Astrocyte (in vitro differentiated cells and primary cell): ENCODE measurements at regions not wholly inside any gene's neighbourhood (a gene's known extent, or its start where the extent isn't known, plus 50 kb on each side); places are given as distances from the start of the nearest gene placed in this dataset.

Experiments
- DNase-seq: peaks from one replicate; pipeline ENCODE4 v3.0.0-alpha.2; 2010; ENCODE audit warnings: low read depth
- FAIRE-seq: peaks from 2 replicates; lab custom pipeline; 2011; peaks lifted over from hg19 to GRCh38; lab: Jason Lieb, UNC
- H2AFZ ChIP-seq: 2 replicates; pipeline ENCODE4 v1.6.0; 2012; ENCODE audit warnings: low read depth, low read length, inconsistent platforms
- H3K27ac ChIP-seq: 2 replicates; pipeline ENCODE4 v1.5.1; 2011; ENCODE audit warnings: low read depth, low read length, inconsistent platforms
- H3K27me3 ChIP-seq: 2 replicates; pipeline ENCODE4 v1.6.0; 2011; ENCODE audit warnings: low read length, inconsistent platforms; ENCODE audit not compliant: insufficient read depth
- H3K36me3 ChIP-seq: 2 replicates; pipeline ENCODE4 v1.5.1; 2011; ENCODE audit warnings: low read length, inconsistent platforms; ENCODE audit not compliant: insufficient read depth
- H3K4me1 ChIP-seq: 2 replicates; pipeline ENCODE4 v1.5.1; 2011; ENCODE audit warnings: low read length, inconsistent platforms; ENCODE audit not compliant: insufficient read depth
- H3K4me2 ChIP-seq: 2 replicates; pipeline ENCODE4 v1.6.0; 2012; ENCODE audit warnings: low read length, inconsistent platforms
- H3K4me3 ChIP-seq: 2 replicates; pipeline ENCODE4 v1.5.1; 2011; ENCODE audit warnings: low read depth, mild to moderate bottlenecking, low read length, inconsistent platforms; ENCODE audit not compliant: insufficient read depth
- H3K79me2 ChIP-seq: 2 replicates; pipeline ENCODE4 v1.6.0; 2012; ENCODE audit warnings: mild to moderate bottlenecking, low read length, inconsistent platforms; ENCODE audit not compliant: insufficient read depth
- H3K9ac ChIP-seq: 2 replicates; pipeline ENCODE4 v1.6.0; 2012; ENCODE audit warnings: mild to moderate bottlenecking, low read length, inconsistent platforms
- H3K9me3 ChIP-seq: 2 replicates; pipeline ENCODE4 v1.5.1; 2012; ENCODE audit warnings: low read depth, mild to moderate bottlenecking, low read length, inconsistent platforms; ENCODE audit not compliant: insufficient read depth
- H4K20me1 ChIP-seq: 2 replicates; pipeline ENCODE4 v1.6.0; 2012; ENCODE audit warnings: low read length, inconsistent platforms; ENCODE audit not compliant: insufficient read depth
- H3K27ac Mint-ChIP-seq: one replicate; pipeline ENCODE4 v1.8.0; 2021; ENCODE audit warnings: mild to moderate bottlenecking, mixed read lengths; ENCODE audit not compliant: unreplicated experiment
- H3K27me3 Mint-ChIP-seq: one replicate; pipeline ENCODE4 v1.8.0; 2021; ENCODE audit warnings: low read depth, mixed read lengths; ENCODE audit not compliant: unreplicated experiment
- H3K36me3 Mint-ChIP-seq: one replicate; pipeline ENCODE4 v1.8.0; 2021; ENCODE audit warnings: low read depth, mixed read lengths; ENCODE audit not compliant: unreplicated experiment
- H3K4me1 Mint-ChIP-seq: one replicate; pipeline ENCODE4 v1.8.0; 2021; ENCODE audit warnings: low read depth, mixed read lengths; ENCODE audit not compliant: unreplicated experiment
- H3K4me3 Mint-ChIP-seq: one replicate; pipeline ENCODE4 v1.8.0; 2021; ENCODE audit warnings: mild to moderate bottlenecking, moderate library complexity, mixed read lengths; ENCODE audit not compliant: unreplicated experiment
- H3K9me3 Mint-ChIP-seq: one replicate; pipeline ENCODE4 v1.8.0; 2021; ENCODE audit warnings: mild to moderate bottlenecking, mixed read lengths; ENCODE audit not compliant: unreplicated experiment
- EZH2 ChIP-seq: IDR thresholded peaks from 2 replicates; pipeline ENCODE4 v1.6.1; 2012; ENCODE audit warnings: mild to moderate bottlenecking, low read length, inconsistent platforms; ENCODE audit not compliant: insufficient read depth
- TF ChIP-seq, protein P1 (sequence below): IDR thresholded peaks from 2 replicates; pipeline ENCODE4 v1.5.1; 2011; ENCODE audit warnings: low read depth, mild to moderate bottlenecking, inconsistent platforms, low read length, moderate library complexity; ENCODE audit not compliant: insufficient read depth

DNA sequence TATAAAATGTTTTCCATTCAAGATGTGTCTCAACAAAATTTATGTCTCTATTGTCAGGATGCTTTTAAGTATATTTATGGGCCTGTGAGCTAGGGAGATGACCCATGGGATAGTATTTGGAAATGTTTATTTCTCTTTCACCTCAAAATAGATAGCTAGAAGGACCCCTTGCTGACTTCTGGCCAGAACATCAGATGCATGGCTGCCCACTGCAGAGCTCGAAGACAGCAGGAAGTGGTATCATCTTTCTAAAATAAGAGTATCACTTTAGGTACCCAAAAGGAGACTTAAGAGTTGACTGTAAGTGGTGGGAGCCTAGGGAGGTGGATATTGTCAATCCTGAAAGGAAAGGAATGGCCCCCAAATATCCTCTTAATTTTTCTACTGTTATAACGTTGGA is 264.4 kb downstream of the NEBL start:
- Histone ChIP-seq H3K79me2 (no peaks in the 10 kb centered on the region), H3K4me3 (no peak overlapping the region), H3K36me3 (no peaks in the 10 kb centered on the region), H3K27me3 (no peaks in the 10 kb centered on the region), H2AFZ (no peak overlapping the region), H3K9me3 (no peaks in the 10 kb centered on the region), H4K20me1 (no peaks in the 10 kb centered on the region), H3K9ac (no peak overlapping the region), H3K27ac (no peak overlapping the region), H3K4me1 (no peaks in the 10 kb centered on the region), H3K4me2 (no peak overlapping the region)
- DNase-seq (no peak), FAIRE-seq (no peak)
- Mint-ChIP-seq H3K9me3 (no peaks in the 10 kb centered on the region), H3K27me3 (no peaks in the 10 kb centered on the region), H3K4me1 (peaks cover 8% of the 10 kb centered on the region), H3K27ac (no peak overlapping the region), H3K4me3 (no peak overlapping the region), H3K36me3 (no peaks in the 10 kb centered on the region)
- TF ChIP-seq EZH2 = no peak
- TF ChIP-seq, protein P1, sequence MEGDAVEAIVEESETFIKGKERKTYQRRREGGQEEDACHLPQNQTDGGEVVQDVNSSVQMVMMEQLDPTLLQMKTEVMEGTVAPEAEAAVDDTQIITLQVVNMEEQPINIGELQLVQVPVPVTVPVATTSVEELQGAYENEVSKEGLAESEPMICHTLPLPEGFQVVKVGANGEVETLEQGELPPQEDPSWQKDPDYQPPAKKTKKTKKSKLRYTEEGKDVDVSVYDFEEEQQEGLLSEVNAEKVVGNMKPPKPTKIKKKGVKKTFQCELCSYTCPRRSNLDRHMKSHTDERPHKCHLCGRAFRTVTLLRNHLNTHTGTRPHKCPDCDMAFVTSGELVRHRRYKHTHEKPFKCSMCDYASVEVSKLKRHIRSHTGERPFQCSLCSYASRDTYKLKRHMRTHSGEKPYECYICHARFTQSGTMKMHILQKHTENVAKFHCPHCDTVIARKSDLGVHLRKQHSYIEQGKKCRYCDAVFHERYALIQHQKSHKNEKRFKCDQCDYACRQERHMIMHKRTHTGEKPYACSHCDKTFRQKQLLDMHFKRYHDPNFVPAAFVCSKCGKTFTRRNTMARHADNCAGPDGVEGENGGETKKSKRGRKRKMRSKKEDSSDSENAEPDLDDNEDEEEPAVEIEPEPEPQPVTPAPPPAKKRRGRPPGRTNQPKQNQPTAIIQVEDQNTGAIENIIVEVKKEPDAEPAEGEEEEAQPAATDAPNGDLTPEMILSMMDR = no peak

DNA sequence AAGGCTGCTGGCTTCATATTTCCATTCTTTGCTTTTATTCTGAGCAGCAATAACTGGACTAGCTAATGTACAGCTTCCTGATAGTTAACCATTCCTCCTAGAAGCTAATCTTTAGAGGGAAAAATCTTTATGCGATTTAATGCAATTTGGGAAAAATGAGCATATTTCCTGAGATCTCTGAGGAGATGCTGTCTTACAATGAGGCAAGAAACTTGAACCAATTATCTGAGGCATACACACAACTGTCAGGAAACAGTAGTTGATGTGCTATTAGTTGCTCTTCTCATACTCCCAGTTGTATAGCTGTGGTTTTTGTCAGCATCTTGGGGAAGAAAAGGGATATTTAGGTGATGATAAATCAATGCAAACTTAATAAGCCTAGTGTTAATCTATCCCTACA is 265.9 kb downstream of the NEBL start:
- Histone ChIP-seq H4K20me1 (no peaks in the 10 kb centered on the region), H3K9me3 (no peaks in the 10 kb centered on the region), H3K4me2 (no peak overlapping the region), H2AFZ (no peak overlapping the region), H3K4me1 (no peaks in the 10 kb centered on the region), H3K27me3 (no peaks in the 10 kb centered on the region), H3K4me3 (no peak overlapping the region), H3K27ac (no peak overlapping the region), H3K36me3 (no peaks in the 10 kb centered on the region), H3K79me2 (no peaks in the 10 kb centered on the region), H3K9ac (no peak overlapping the region)
- TF ChIP-seq, protein P1 = no peak
- no peak for TF ChIP-seq EZH2
- Mint-ChIP-seq H3K36me3 (no peaks in the 10 kb centered on the region), H3K4me3 (no peak overlapping the region), H3K27ac (no peak overlapping the region), H3K9me3 (no peaks in the 10 kb centered on the region), H3K4me1 (peaks cover 8% of the 10 kb centered on the region), H3K27me3 (no peaks in the 10 kb centered on the region)
- DNase-seq (no peak), FAIRE-seq (no peak)

DNA sequence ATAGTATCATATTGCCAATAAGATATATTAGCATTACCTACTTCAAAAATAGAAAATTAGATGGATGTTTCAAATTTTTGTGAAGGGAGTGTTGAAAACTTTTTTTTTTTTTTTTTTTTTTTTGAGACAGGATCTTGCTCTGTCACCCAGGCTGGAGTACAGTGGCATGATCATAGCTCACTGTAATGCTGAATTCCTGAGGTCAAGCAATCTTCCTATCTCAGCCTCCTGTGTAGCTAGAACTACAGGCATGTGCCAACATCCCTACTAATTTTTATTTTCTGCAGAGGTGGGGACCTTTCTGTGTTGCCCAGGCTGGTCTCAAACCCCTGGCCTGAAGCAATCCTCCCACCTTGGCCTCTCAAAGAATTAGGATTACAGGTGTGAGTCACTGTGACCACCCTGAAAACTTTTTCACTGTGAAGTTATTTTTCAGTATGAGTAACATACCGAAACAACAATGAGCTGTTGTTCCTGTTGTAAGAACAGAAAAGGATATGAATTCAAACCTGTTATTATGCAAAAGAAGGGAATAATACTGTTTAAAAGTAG is 266.9 kb downstream of the NEBL start:
- no peaks in the 10 kb centered on the region for H3K4me1 ChIP-seq
- peaks cover 8% of the 10 kb centered on the region for H3K4me1 Mint-ChIP-seq
- no peak for FAIRE-seq
- no peak overlapping the region for H3K4me3 Mint-ChIP-seq
- no peaks in the 10 kb centered on the region for H3K79me2 ChIP-seq
- no peak overlapping the region for H3K27ac ChIP-seq
- no peaks in the 10 kb centered on the region for H3K27me3 ChIP-seq
- H3K36me3 Mint-ChIP-seq = no peaks in the 10 kb centered on the region
- H4K20me1 ChIP-seq = no peaks in the 10 kb centered on the region
- H3K9me3 Mint-ChIP-seq = no peaks in the 10 kb centered on the region
- no peak overlapping the region for H3K4me3 ChIP-seq
- no peaks in the 10 kb centered on the region for H3K36me3 ChIP-seq
- no peak overlapping the region for H2AFZ ChIP-seq
- H3K27ac Mint-ChIP-seq = peak overlapping the region; percentile 14
- TF ChIP-seq, protein P1 = no peak
- TF ChIP-seq EZH2 = no peak
- DNase-seq = no peak
- no peaks in the 10 kb centered on the region for H3K27me3 Mint-ChIP-seq
- H3K4me2 ChIP-seq = no peak overlapping the region
- H3K9ac ChIP-seq = no peak overlapping the region
- H3K9me3 ChIP-seq = no peaks in the 10 kb centered on the region
